Hematopoietic multipotent progenitor cell treated with erythropoietin and hydrocortisone succinate and interleukin-3 and kit ligand, for 6 days (in vitro differentiated cells): ENCODE measurements at regions not wholly inside any gene's neighbourhood (a gene's known extent, or its start where the extent isn't known, plus 50 kb on each side); places are given as distances from the start of the nearest gene placed in this dataset.
A peak's percentile ranks its signal among the peaks of the same experiment; 100 is the strongest.
"Not testable (repeated sequence)": the region's sequence is repeated elsewhere in the genome, so short reads cannot be mapped to it uniquely, and the experiment has no call there.

Experiments used
- DNase-seq: peaks from one replicate; pipeline ENCODE4 v3.0.0-alpha.2; 2015

GRCh38 chr3:102354818-102355515, 79.8 kb upstream of the ZPLD1 start:
- DNase-seq = peak; percentile 18

DNA sequence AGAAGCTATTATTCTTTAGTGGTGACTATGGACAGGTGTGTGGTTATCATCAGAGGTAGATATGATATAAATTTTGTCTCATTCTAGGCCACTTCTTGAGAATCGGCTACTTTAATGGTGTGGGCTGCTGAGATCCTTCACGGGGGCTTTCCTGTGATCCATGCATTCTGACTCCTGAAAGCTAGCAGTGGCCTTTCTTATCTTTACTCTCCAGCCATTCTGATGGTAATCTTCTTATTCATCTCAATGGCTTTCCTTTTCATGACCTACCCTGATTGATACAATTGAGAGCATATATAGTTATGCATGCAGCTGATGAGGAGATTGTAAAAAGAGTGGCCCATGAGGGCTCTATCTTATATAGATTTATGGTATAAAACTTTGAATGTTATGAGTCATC, 78.3 kb upstream of the ZPLD1 start:
- no peak for DNase-seq

DNA sequence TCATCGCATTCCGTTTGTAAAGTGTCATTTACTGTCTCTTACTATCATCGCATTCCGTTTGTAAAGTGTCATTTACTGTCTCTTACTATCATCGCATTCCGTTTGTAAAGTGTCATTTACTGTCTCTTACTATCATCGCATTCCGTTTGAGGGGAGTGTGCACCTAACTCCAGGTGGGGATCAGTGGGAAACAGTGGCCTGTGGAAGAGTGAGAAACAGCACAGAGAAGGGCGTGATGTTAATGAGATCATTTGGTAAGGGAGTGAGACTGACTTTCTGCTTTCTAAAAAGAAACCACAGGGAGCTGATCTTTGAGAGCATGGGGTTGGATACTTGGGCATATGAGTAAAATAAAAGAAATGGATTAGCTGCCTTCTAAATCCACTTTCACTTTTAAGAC, 77.5 kb upstream of the ZPLD1 start:
- DNase-seq = not testable (repeated sequence)

GRCh38 chr3:102360183-102360860, 74.5 kb upstream of the ZPLD1 start:
- no peak for DNase-seq

DNA sequence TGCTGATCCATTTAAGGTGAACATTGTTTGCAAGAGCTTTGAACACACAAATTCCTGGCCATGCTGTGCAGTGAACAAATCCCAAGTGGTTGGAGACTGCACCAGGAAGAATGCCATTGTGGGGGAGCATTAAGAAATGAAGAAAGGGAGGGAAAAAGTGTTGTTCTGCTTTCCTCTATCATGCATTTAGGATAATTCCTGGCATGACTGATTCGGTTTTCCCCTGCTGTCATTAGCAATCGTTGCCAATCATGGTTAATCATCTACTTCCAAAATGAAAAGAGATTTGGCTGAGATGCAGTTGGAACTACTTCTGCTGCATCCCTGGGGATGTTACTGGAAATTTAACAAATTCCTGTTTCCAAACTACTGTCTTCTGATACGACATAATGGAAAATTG, 73.7 kb upstream of the ZPLD1 start:
- no peak for DNase-seq

GRCh38 chr3:102366116-102366515, 68.7 kb upstream of the ZPLD1 start:
- not testable (repeated sequence) for DNase-seq

DNA sequence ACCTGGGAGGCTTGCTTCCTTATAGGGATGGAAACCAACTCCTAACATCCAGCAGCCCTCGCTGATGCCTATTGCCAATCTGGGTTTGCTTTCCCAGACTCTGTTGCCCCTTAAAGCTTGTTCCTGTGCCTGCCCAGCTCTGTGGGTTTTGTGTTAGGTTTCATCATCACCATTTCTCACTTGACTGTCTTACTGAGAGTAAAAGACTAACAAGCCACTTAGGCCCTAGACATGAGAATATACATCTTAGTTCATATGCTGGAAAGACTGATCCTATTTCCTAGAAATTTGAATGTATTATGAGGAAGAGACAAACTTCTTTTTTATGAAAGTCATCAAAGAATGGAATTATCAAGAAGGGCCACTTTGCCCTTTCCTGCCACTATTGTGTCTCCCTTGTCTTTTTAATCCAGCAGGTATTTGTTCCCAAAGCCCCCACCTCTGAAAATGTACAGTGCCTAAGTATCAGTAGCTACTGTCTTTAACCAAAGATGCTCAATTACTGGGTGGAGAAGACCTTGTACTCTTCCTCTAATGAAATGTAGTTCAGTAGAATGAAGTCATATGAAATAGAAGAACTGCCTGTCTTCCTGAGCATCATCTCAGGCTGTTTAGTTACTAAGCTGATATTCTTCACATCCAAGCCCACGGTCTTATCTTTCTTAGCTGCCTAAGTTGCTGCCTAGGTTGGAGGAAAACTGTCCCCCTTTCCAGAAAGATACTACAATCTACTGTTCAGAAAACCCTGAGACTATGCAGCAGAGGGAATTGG, 59.8 kb upstream of the ZPLD1 start:
- DNase-seq = no peak

GRCh38 chr3:102378216-102378615, 56.6 kb upstream of the ZPLD1 start:
- DNase-seq = no peak

DNA sequence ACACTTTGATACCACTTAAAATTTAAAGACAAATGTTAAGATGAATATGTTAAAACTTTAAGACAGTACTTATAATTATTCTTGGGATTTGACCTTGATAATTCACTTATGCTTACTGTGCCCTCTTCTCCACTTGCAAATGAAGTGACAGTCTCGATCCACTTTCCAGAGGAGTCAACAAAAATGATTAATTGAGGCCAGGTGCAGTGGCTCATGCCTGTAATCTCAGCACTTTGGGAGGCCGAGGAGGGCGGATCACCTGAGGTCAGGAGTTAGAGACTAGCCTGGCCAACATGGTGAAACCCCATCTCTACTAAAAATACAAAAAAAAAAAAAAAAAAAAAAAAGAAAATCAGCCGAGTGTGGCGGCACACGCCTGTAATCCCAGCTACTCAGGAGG, 52.6 kb upstream of the ZPLD1 start:
- DNase-seq = not testable (repeated sequence)
